ENCODE measurements at regions not wholly inside any gene's neighbourhood (a gene's known extent, or its start where the extent isn't known, plus 50 kb on each side); places are given as distances from the start of the nearest gene placed in this dataset.
A peak's percentile ranks its signal among the peaks of the same experiment; 100 is the strongest.

GRCh38 chr21:45592208-45592619 lies 50.0 kb upstream of the SLC19A1 start:
- peak; percentile 52 to 59 for DNase-seq (ENCODE audit: low read depth in 2 of 2)

GRCh38 chr21:45592626-45593134 lies 50.4 kb upstream of the SLC19A1 start:
- DNase-seq (ENCODE audit: low read depth in 2 of 2) = no peak

GRCh38 chr21:45593162-45594022 lies 50.1 kb upstream of the PCBP3 start:
- no peak for DNase-seq (ENCODE audit: low read depth in 2 of 2)
